PC-9 (cell line): ENCODE measurements at regions not wholly inside any gene's neighbourhood (a gene's known extent, or its start where the extent isn't known, plus 50 kb on each side); places are given as distances from the start of the nearest gene placed in this dataset.

Experiments
- BruUV-seq: library from RNA; stranded (reverse); fragments of 400-500 nt; replicated peaks from 2 replicates; lab custom pipeline; 2021; lab: Mats Ljungman, UMichigan
- CTCF ChIA-PET: fragments of 300-600 bp; sonication (Branson Sonifier 250); formaldehyde crosslinking; loops from one replicate; lab custom pipeline; 2022; ENCODE audit warnings: antibody characterized with exemption; lab: Charles Lee
- POLR2A ChIA-PET: fragments of 300-600 bp; sonication (Branson Sonifier 250); formaldehyde crosslinking; loops from one replicate; lab custom pipeline; 2022; ENCODE audit warnings: antibody characterized with exemption; ENCODE audit not compliant: unreplicated experiment; lab: Charles Lee
- DNase-seq, 2 experiments: peaks; one replicate each; pipeline versions ENCODE4 v3.0.0 to v3.0.0-alpha.2; 2015 to 2022; ENCODE audit warnings: mixed read lengths in 1 of 2
- H2AFZ ChIP-seq: fragments of 200-600 bp; sonication (generic); 2 replicates; pipeline ENCODE4 v1.8.1; 2017; ENCODE audit warnings: antibody characterized with exemption
- H3F3A ChIP-seq: fragments of 200-600 bp; sonication (generic); 2 replicates; pipeline ENCODE4 v1.8.1; 2017; ENCODE audit warnings: antibody characterized with exemption, mild to moderate bottlenecking, low read depth; ENCODE audit not compliant: insufficient read depth
- H3K27ac ChIP-seq: fragments of 200-600 bp; sonication (generic); 2 replicates; pipeline ENCODE4 v1.6.1; 2016; ENCODE audit warnings: mixed run types
- H3K27me3 ChIP-seq: fragments of 200-600 bp; sonication (generic); 2 replicates; pipeline ENCODE4 v1.6.1; 2016; ENCODE audit warnings: low read depth, mixed run types; ENCODE audit not compliant: insufficient read depth
- H3K36me3 ChIP-seq: fragments of 200-600 bp; sonication (generic); 2 replicates; pipeline ENCODE4 v1.6.1; 2016; ENCODE audit warnings: low read depth, mixed run types
- H3K4me1 ChIP-seq: fragments of 200-600 bp; sonication (generic); replicated peaks from 2 replicates; pipeline ENCODE4 v1.6.1; 2016; ENCODE audit warnings: mixed run types; ENCODE audit not compliant: insufficient read depth
- H3K4me2 ChIP-seq: fragments of 200-600 bp; sonication (generic); 2 replicates; pipeline ENCODE4 v1.6.1; 2017; ENCODE audit warnings: mixed run types
- H3K4me3 ChIP-seq: fragments of 200-600 bp; sonication (generic); 2 replicates; pipeline ENCODE4 v1.6.1; 2016; ENCODE audit warnings: mixed run types
- H3K79me2 ChIP-seq: fragments of 200-600 bp; sonication (generic); 2 replicates; pipeline ENCODE4 v1.6.1; 2017; ENCODE audit warnings: low read depth, mixed run types
- H3K9me2 ChIP-seq: fragments of 200-600 bp; sonication (generic); 2 replicates; pipeline ENCODE4 v1.8.1; 2017; ENCODE audit warnings: mild to moderate bottlenecking; ENCODE audit not compliant: insufficient read depth
- H3K9me3 ChIP-seq: fragments of 200-600 bp; sonication (generic); 2 replicates; pipeline ENCODE4 v1.8.1; 2016; ENCODE audit warnings: low read depth; ENCODE audit not compliant: insufficient read depth
- H4K20me1 ChIP-seq: fragments of 200-600 bp; sonication (generic); 2 replicates; pipeline ENCODE4 v1.8.1; 2017; ENCODE audit not compliant: insufficient read depth
- CTCF ChIP-seq: fragments of 200-600 bp; sonication (generic); conservative IDR thresholded peaks from 2 replicates; pipeline ENCODE4 v1.6.1; 2017; ENCODE audit warnings: mixed run types, antibody characterized with exemption, mild to moderate bottlenecking, moderate library complexity
- EZH2 ChIP-seq: fragments of 200-600 bp; sonication (generic); IDR thresholded peaks from 2 replicates; pipeline ENCODE4 v1.8.0; 2017; ENCODE audit warnings: antibody characterized with exemption, low read depth
- intact Hi-C: fragments of 100-400 bp; cut with micrococcal nuclease; formaldehyde crosslinking; loops from one replicate; pipeline ENCODE4 v1.10.0; 2022; ENCODE audit not compliant: unreplicated experiment

- Histone ChIP-seq H4K20me1 (no peaks in the 10 kb centered on the region), H2AFZ (no peak overlapping the region), H3K27ac (no peak overlapping the region), H3F3A (no peaks in the 10 kb centered on the region), H3K79me2 (no peaks in the 10 kb centered on the region), H3K27me3 (peaks cover 37% of the 10 kb centered on the region; the same call in 1 of the 2 replicates), H3K4me2 (no peak overlapping the region), H3K9me3 (no peaks in the 10 kb centered on the region), H3K4me3 (no peak overlapping the region), H3K36me3 (no peaks in the 10 kb centered on the region), H3K9me2 (no peaks in the 10 kb centered on the region), H3K4me1 (no peaks in the 10 kb centered on the region)
- DNase-seq: no peak
- ChIA-PET POLR2A (no interaction called here), CTCF (no interaction called here)
- TF ChIP-seq EZH2: no peak
- no peak for TF ChIP-seq CTCF
- intact Hi-C loops: no loop called here
- no TSS peak for BruUV-seq
These were observed 58.4 kb upstream of the TBX3 start for GRCh38 chr12:114742363-114742762.

GRCh38 chr12:114741940-114742339 lies 58.0 kb upstream of the TBX3 start:
- Histone ChIP-seq H3K36me3 (no peaks in the 10 kb centered on the region), H3K79me2 (no peaks in the 10 kb centered on the region), H3K9me2 (no peaks in the 10 kb centered on the region), H3K9me3 (no peaks in the 10 kb centered on the region), H3F3A (no peaks in the 10 kb centered on the region), H3K4me3 (no peak overlapping the region), H3K27ac (no peak overlapping the region), H3K27me3 (peaks cover 33% of the 10 kb centered on the region; the same call in 1 of the 2 replicates), H3K4me2 (no peak overlapping the region), H2AFZ (no peak overlapping the region), H4K20me1 (no peaks in the 10 kb centered on the region), H3K4me1 (no peaks in the 10 kb centered on the region)
- CTCF ChIA-PET: no interaction called here
- no TSS peak for BruUV-seq
- POLR2A ChIA-PET: no interaction called here
- intact Hi-C loops: no loop called here
- no peak for DNase-seq
- TF ChIP-seq CTCF (no peak), EZH2 (no peak)

GRCh38 chr12:114740448-114740847 lies 56.5 kb upstream of the TBX3 start:
- Histone ChIP-seq H4K20me1 (no peaks in the 10 kb centered on the region), H3K4me2 (no peak overlapping the region), H3K4me3 (no peak overlapping the region), H2AFZ (no peak overlapping the region), H3K27me3 (peaks cover 34% of the 10 kb centered on the region; the same call in 1 of the 2 replicates), H3K9me3 (no peaks in the 10 kb centered on the region), H3K27ac (no peak overlapping the region), H3F3A (no peaks in the 10 kb centered on the region), H3K9me2 (no peaks in the 10 kb centered on the region), H3K36me3 (no peaks in the 10 kb centered on the region), H3K4me1 (no peaks in the 10 kb centered on the region), H3K79me2 (no peaks in the 10 kb centered on the region)
- TF ChIP-seq CTCF: no peak
- TF ChIP-seq EZH2: no peak
- no peak for DNase-seq
- intact Hi-C loops: no loop called here
- ChIA-PET POLR2A (no interaction called here), CTCF (no interaction called here)
- no TSS peak for BruUV-seq
